ENCODE measurements at regions not wholly inside any gene's neighbourhood (a gene's known extent, or its start where the extent isn't known, plus 50 kb on each side); places are given as distances from the start of the nearest gene placed in this dataset.

GRCh38 chrX:76555269-76555668 is 127.8 kb downstream of the MAGEE1 start:
- TF ChIP-seq CTCF (IDR thresholded peaks at IDR 0.05; ENCODE audit: poor library complexity) (no peak), EZH2 (IDR thresholded peaks at IDR 0.05; ENCODE audit: borderline replicate concordance) (no peak)
